NCI-H510A (cell line): ENCODE measurements at regions not wholly inside any gene's neighbourhood (a gene's known extent, or its start where the extent isn't known, plus 50 kb on each side); places are given as distances from the start of the nearest gene placed in this dataset.

Experiments
- DNase-seq: peaks from one replicate; lab custom pipeline; 2025; lab: John Stamatoyannopoulos, UW

DNA sequence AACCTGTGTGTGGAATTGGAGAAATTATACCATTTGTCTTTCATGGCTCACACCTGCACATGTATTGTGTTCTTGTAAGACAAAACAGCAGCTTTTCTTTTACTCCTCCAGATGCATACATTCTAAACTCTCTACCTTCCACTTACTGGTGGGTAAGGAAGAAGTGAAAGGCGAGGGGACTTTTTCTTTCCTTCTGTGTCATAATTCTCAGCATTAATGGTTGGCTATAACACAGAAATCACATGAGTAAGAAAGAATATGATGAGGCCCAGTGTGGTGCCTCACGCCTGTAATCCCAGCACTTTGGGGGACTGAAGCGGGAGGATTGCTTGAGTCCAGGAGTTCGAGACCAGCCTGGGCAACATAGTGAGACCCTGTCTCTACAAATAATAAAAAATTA lies 57.8 kb upstream of the SHANK2 start:
- DNase-seq = no peak

DNA sequence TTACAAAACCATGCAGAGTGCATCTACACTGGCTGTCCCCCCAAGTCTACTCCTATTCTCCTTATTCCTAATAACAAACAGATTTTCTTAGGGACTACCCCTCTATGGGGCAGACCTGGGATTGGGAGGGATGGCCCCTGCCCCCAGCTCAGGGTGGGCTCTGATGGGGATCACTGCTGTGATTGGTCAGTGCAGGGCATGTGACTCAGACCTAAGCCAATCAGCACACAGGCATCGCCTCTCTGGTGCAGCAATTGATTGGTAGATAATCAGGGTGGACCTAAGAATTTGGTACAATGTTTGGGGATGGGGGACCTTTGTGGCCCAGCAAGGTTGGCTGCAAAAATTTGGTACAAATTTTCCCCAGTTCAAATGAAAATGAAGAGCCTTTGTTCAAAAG lies 57.2 kb upstream of the SHANK2 start:
- no peak for DNase-seq

DNA sequence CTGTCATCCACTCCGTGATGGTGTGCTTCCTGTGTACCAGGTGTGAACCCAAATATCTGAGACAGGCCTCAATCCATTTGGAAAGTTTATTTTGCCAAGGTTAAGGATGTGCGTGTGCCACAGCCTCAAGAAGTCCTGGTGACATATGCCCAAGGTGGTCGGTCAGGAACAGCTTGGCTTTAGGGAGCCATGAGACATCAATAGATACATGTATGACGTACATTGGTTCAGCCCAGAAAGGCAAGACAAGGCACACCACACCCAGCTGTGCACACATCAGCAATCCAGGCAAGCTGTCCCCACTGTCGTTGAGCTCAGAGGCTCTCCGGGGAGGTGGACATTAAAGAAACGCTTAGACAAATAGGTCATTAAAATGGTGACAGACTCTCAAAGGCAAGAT lies 56.8 kb upstream of the SHANK2 start:
- no peak for DNase-seq

DNA sequence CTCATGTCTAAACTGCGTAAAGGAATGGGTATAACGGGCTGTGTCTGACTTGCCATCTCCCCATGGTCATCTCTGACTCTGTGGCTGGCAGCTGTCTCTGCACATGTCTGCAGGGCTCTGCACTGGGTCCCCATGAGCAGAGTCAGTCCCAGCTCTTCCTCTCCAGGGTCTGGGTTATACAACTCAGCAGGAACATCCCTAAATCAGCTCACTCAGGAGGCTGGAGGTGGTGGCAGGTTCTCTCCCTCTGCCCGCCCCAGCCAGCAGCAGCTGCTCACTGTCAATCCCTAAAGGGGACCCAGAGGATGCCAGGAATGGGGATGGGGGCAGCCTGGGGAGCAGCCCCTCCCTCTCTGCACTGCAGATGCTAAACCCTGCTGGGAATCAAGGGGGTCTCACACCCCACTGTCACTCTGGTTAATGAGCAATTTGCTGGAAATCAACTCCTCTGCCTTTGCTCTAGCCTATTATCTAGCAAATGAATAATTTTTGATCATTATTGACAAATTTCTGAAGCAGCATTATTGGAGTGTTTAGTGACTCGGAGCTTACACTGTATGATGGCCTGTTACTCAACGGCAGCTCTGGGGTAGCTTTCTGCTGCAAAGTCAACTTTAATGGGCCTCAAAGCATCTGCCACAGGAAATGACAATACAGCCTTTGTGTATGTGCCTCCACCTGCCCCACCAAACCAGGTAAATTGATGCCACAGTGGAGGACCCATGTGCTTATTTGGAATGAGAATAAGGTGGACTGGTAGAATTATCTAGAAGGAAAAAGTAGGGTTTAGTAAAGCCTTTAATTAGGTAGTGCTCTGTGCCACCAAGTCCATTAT lies 55.7 kb upstream of the SHANK2 start:
- DNase-seq = no peak

DNA sequence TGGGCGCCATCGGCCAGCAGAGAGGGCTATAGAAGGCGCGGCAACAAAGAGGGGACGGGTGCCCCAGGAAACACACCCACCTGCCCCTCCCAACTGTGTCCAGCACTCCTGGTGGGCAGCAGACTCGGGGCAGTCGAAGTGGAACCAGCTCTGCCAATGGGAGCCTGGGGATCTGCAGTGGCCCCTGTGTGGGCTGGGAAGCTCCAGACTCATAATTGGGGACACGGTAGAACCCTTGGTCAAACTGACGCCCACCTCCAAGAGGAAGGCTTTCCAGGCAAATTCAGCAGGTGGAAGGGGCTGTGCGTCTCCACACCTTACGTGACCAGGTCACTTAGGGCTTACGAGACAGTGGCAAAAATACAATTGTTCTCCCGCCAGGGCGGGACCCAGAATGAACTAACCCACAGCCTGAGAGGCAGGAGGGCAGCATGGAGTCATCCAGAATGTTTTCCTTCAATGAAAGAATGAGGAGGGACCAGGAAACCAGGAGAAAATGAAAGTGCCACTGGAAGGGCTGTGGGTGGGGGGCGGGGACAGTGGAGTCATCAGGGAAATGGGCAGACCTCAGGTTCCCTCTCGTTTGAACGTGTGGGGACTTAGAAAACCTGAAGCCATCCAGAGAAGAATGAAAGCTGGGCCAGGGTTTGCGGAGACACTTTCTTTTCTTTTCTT lies 53.2 kb upstream of the SHANK2 start:
- DNase-seq = no peak

DNA sequence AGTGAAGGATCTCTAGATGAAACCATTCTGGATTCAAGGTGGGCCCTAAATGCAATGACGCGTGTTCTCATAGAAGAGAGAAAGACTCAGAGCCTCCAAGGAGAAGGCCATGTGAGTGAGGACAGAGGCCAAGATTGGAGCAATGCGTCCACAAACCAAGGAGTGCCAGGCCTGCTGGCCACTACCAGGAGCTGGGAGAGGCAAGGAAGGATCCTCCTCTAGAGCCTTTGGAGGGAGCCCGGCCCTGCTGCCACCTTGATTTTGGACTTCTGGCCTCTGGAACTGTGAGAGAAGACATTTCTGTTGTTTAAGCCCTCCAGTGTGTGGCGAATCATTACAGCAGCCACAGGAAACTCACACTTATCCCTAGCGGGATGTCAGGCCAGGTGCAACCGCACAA lies 52.7 kb upstream of the SHANK2 start:
- DNase-seq = no peak

DNA sequence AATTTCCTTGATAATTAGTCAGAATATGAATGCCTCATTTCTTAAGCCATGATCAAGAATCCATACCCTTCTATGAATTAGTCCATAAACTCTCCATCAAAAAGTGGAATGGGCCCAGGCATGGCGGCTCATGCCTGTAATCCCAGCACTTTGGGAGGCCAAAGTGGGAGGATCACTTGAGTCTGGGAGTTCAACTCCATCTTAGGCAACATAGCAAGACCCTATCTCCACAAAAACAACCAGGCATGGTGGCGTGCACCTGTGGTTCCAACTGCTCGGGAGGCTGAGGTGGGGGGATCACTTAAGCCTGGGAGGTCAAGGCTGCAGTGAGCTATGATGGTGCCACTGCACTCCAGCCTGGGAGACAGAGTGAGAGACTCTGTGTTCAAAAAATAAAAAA lies 52.1 kb upstream of the SHANK2 start:
- DNase-seq = no peak

DNA sequence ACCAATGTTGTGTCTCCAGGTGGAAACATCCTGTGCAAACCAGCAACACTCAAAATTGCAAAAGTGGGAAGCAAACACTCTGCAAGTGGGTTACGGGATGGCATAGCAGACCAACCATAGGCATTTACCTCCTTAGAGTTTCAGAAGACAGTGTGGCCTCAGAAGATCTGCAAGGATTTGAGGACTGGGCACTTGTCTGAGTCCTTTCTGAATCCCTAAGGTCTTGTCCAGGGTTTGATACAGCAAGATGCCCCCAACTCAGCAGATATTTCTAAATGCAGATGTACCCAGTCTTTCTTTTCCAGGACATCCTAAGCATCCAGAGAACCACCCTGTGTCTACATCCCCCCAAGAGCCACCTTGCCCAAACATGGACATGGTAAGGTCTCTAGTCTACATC lies 51.7 kb upstream of the SHANK2 start:
- DNase-seq = no peak

DNA sequence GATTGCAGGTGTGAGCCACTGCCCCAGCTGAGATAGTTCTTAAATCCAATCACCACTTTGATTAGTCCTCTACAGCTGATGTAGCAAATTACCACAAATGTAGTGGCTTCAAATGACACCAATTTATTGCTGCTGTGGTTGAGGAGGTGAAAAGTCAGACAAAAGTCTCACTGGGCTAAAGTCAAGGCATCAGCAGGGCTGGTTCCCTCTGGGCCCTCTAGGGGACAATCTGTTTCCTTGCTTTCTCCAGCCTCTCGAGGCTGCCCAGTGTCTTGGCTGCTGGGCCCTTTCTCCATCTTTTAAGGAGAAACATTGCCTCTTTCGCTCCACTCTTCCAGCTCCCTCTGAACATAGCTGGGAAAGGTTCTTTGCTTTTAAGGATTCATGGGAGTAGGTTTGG lies 50.5 kb upstream of the SHANK2 start:
- DNase-seq = no peak

DNA sequence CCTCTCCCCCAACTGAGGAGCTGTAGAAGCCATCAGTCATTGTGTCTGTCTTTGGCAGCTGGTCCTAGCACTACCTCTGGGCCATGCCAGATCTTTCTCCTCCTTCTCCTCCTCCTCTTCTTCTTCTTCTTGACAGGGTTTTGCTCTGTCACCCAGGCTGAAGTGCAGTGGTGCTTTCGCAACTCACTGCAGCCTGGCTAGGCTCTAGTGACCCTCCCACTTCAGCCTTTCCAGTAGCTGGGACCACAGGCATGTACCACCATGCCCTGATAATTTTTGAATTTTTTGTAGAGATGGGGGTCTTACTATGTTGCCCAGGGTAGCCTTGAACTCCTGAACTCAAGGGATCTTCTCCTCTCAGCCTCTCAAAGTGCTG lies 50.1 kb upstream of the SHANK2 start:
- no peak for DNase-seq
